Fibroblast of gingiva (primary cell): ENCODE measurements at regions not wholly inside any gene's neighbourhood (a gene's known extent, or its start where the extent isn't known, plus 50 kb on each side); places are given as distances from the start of the nearest gene placed in this dataset.
"Not testable (repeated sequence)": the region's sequence is repeated elsewhere in the genome, so short reads cannot be mapped to it uniquely, and the experiment has no call there.

ENCODE experiments used
- DNase-seq: peaks from one replicate; pipeline ENCODE4 v3.0.0-alpha.2; 2011; ENCODE audit warnings: low read depth

DNA sequence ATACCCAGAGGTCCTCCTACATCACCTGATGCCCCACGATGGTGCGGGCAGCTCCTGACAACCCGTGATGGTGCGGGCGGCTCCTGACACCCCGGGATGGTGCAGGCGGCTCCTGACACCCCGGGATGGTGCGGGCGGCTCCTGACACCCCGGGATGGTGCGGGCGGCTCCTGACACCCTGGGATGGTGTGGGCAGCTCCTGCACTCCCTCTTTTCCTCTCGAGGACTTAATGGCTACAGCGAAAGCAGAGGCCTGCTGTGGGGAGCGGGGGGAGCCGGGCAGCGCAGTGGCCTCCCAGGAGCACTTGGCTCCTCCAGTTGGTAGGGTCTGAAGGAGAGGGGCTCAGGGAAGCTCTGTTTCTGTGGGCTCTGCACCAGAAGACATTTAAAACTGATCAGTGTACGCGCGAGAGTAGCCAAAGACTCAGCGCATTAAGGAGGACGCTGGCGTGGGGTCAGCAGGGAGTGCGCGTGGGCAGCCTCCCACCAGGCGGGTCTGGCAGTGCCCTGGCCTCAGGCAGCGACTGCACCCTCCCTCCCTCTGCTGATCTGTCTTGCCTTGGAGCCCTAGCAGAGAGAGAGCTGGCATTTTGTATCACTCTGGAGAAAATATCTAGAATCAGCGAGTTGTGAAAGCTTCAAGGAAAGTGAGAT is 464.5 kb upstream of the MYT1L start:
- no peak for DNase-seq

GRCh38 chr2:2793925-2794560 is 463.0 kb upstream of the MYT1L start:
- no peak for DNase-seq

- DNase-seq, result no peak
Observed at GRCh38 chr2:2793514-2793913, 462.4 kb upstream of the MYT1L start.

- DNase-seq, result no peak
Observed at GRCh38 chr2:2791606-2792005, 460.5 kb upstream of the MYT1L start.

DNA sequence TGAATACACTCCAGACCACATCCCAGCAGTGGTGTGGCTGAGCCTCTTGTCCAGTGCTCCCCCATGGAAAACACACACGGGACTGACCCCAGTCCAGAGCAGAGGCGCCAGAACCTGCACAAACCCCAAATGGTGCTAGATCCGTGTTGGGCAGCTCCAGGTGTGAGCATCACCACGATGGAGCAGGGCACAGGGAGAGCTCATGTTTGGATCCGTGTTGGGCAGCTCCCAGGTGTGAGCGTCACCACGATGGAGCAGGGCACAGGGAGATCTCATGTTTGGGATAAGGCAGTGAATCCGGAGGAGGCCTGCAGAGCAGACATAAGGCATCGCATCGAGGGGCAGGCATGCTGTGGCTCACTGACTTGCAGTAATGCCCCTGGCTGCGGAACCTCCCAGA is 460.0 kb upstream of the MYT1L start:
- DNase-seq, result no peak

GRCh38 chr2:2788076-2788475 is 457.0 kb upstream of the MYT1L start:
- DNase-seq, result no peak

DNA sequence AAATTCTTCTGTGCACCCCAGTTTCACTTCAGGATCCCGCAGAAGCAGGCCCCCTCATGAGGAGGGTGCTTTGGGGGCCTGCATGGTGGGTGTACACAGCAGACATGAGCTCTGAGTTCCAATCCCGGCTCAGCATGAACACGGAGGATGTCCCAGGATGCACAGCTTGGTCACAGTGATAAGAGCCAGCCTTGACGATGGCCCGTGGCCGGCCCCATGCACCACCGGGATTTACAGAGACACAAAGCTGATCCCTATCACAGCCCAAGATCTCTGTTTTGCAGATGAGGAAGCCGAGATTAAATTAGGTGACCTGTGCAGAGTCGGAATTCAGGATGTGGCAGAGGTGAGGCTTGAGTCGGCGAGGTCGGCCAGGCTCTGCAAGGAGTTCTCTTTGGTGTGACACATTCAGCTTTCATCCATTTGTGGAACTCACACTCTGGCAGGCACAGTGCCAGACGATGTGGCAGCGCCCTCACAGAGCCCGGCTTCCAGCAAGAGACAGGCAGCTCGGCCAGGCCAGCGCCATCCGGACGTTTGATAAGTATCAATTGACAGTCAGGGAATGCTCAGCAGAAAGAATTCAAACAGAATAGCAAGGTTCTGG is 456.3 kb upstream of the MYT1L start:
- no peak for DNase-seq

GRCh38 chr2:2782007-2782406 is 450.9 kb upstream of the MYT1L start:
- DNase-seq, result no peak

DNA sequence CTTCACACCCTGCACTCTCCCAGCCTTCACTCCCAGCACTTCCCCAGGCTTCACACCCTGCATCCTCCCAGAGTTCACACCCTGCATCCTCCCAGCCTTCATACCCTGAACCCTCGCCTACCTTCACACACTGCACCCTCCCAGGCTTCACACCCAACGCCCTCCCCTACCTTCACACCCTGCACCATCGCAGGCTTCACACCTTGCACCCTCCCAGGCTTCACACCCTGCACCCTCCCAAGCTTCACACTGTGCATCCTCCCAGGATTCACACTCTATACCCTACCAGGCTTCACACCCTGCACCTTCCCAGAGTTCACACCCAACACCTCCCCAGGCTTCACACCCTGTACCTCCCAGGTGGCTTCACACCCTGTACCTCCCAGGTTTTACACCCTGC is 448.7 kb upstream of the MYT1L start:
- DNase-seq, result no peak

- DNase-seq, result no peak
Observed at GRCh38 chr2:2777876-2778275, 446.8 kb upstream of the MYT1L start.

DNA sequence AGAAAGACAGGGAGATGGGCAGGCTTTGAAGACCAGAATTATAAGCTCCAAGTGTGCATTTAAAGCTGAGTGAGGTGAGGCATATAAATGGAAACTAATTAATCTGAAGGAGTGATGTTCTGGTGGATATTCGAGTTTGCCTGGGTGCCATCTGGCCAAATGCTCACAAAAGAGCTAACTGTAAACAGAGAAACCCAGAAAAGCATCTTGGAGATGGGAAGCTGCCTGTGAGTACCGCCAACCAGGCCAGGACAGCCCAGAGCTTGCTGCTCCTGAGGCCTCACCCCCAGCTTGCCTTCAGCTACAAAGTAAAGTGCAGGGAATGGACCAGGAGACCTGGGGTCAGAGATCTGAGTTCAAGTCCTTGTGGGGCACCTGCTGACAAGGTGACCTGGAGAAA is 446.1 kb upstream of the MYT1L start:
- no peak for DNase-seq

GRCh38 chr2:2775018-2775417 is 443.9 kb upstream of the MYT1L start:
- DNase-seq, result no peak

GRCh38 chr2:2773692-2774091 is 442.6 kb upstream of the MYT1L start:
- no peak for DNase-seq

DNA sequence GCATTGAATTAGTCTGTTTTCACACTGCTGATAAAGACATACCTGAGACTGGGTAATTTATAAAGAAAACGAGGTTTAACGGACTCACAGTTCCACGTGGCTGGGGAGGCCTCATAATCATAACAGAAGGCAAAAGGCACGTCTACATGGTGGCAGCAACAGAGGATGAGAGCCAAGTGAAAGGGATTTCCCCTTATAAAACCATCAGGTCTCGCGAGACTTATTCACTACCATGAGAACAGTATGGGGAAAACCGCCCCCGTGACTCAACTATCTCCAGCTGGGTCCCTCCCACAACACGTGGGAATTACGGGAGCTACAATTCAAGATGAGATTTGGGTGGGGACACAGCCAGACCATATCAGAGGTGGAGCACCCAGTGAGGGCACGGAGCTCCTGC is 442.0 kb upstream of the MYT1L start:
- DNase-seq, result not testable (repeated sequence)

GRCh38 chr2:2771721-2772411 is 440.8 kb upstream of the MYT1L start:
- DNase-seq, result no peak

DNA sequence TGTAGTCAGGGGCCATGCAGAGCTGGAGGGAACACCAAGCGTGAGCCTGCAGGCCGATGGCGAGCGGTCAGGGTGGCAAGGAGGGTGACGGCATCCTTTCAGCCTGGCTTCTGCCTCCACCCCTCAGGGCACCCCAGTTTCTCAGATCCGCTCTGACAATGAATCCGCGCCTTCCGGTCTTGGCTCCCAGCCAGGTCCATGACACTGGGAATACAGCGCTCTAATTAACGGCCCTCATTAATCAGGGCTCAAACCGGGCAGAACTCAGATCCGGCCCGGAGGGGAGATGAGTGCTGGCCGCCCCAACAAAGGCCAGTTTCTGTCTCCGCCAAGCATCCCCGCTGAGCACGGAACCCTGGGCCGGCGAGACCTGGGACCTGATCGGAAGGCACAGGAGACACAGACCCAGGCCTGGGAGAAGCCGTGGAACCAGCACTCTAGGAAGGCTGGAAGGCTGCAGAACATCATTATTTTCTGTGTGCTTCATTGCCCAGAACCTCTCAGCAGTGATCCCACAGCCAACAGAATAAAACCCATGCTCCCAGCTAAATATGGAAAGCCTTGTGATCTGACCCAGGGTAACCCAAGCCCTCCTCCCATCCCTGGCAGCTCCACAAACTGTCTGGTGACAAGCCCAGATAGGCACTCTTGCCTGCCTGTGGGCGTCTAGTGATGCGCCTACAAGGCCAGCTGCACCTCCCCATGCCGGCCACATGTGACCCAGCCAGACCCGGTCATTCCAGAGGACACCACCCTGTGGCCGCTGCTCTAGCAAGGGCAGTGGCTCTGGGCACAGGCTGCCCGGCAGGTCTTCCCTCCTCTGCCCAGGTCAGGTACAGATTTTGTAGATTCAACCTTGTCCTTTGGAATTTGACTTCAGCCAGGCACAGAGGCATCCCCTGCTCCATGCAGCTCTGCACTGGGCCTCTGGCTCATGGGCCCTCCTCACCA is 438.7 kb upstream of the MYT1L start:
- DNase-seq, result no peak

GRCh38 chr2:2768476-2768875 is 437.4 kb upstream of the MYT1L start:
- no peak for DNase-seq

GRCh38 chr2:2767837-2768236 is 436.8 kb upstream of the MYT1L start:
- DNase-seq, result no peak

DNA sequence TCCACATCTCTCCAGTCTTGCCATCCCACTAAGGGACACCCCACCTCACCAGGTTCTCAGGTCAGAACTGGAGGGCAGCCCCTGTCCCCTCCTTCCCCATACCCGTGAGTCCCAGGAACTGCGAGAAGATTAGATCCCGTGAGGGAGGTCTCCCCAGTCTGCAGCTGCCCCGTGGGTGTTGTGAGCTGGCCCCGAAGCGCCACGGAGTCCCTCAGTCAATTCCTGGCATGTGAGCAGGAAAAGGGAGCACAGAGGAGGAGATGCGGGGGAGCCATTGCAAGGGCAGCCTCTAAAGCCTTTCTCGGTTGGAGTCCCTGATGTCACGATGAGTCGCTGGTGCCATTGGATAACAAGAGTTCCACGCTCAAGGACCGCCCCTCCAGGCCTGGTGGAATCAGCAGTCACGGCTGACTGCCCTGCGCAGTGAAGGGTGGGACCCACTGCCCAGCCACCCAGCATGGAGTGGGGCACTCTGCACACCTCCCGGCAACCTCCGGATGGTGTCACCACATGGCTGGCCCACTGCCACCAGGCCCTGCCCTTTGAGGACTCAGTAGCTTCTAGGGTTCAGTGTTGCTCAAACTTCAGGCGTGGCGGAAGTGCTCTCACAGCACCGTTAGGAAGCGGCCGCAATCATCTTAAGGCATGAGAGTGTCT is 434.9 kb upstream of the MYT1L start:
- DNase-seq, result no peak

DNA sequence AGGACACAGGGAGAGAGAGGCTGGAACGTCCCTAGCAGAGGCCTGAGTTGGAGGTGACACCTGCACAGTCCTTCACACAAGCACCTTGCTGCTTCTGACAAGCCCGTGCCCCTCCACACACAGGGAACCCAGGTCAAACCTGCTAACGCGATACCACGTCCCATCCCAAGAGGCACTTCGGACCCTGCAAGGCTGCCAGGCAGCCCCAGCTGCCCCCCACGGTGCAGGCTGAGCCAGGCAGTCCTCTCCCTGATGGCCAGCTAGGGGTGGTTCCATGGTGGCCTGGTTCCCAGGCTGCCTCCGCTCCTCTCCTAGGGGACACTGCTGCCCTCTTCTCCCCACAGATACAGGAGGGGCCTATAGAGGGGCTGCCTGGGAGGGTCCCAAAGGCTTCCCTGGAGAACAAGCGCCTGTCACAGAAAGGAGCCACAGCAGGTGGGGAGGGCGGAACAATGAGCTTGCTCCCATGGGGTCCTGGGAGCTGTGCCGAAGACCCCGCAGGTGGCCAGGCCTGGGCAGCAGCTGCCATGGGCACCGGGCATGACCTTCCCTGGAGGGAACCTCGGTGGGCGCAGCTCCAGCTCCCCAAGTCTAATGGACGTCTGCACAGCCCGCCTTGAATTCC is 434.2 kb upstream of the MYT1L start:
- no peak for DNase-seq

- no peak for DNase-seq
Observed at GRCh38 chr2:2764739-2765138, 433.7 kb upstream of the MYT1L start.
